ENCODE measurements at regions not wholly inside any gene's neighbourhood (a gene's known extent, or its start where the extent isn't known, plus 50 kb on each side); places are given as distances from the start of the nearest gene placed in this dataset.

GRCh38 chr15:80308002-80308401 is 56.0 kb upstream of the CTXND1 start:
- no peak for DNase-seq (ENCODE audit: low read depth)

- DNase-seq (ENCODE audit: low read depth): peak; percentile 47
Observed at GRCh38 chr15:80309769-80310384, 57.9 kb upstream of the CTXND1 start.

GRCh38 chr15:80310776-80311175 is 58.8 kb upstream of the CTXND1 start:
- no peak for DNase-seq (ENCODE audit: low read depth)

GRCh38 chr15:80315289-80315987 is 63.4 kb upstream of the CTXND1 start:
- no peak for DNase-seq (ENCODE audit: low read depth)

GRCh38 chr15:80317389-80318182 is 65.6 kb upstream of the CTXND1 start:
- DNase-seq (ENCODE audit: low read depth): peak; percentile 95

GRCh38 chr15:80321853-80322252 is 69.8 kb upstream of the CTXND1 start:
- no peak for DNase-seq (ENCODE audit: low read depth)

GRCh38 chr15:80323285-80323684 is 71.3 kb upstream of the CTXND1 start:
- peak; percentile 21 for DNase-seq (ENCODE audit: low read depth)

GRCh38 chr15:80324545-80325080 is 72.6 kb upstream of the CTXND1 start:
- no peak for DNase-seq (ENCODE audit: low read depth)

- DNase-seq (ENCODE audit: low read depth): no peak
Observed at GRCh38 chr15:80325206-80325605, 73.2 kb upstream of the CTXND1 start.

GRCh38 chr15:80326270-80326669 is 74.3 kb upstream of the CTXND1 start:
- no peak for DNase-seq (ENCODE audit: low read depth)

- DNase-seq (ENCODE audit: low read depth): no peak
Observed at GRCh38 chr15:80328496-80328895, 75.7 kb upstream of the ARNT2 start.

- DNase-seq (ENCODE audit: low read depth): no peak
Observed at GRCh38 chr15:80331886-80332406, 72.2 kb upstream of the ARNT2 start.

GRCh38 chr15:80333261-80333660 is 70.9 kb upstream of the ARNT2 start:
- DNase-seq (ENCODE audit: low read depth): no peak

- no peak for DNase-seq (ENCODE audit: low read depth)
Observed at GRCh38 chr15:80334521-80334920, 69.7 kb upstream of the ARNT2 start.

- DNase-seq (ENCODE audit: low read depth): no peak
Observed at GRCh38 chr15:80339601-80340000, 64.6 kb upstream of the ARNT2 start.

GRCh38 chr15:80342148-80342547 is 62.0 kb upstream of the ARNT2 start:
- no peak for DNase-seq (ENCODE audit: low read depth)

GRCh38 chr15:80343554-80343992 is 60.6 kb upstream of the ARNT2 start:
- DNase-seq (ENCODE audit: low read depth): no peak

- no peak for DNase-seq (ENCODE audit: low read depth)
Observed at GRCh38 chr15:80350941-80351610, 53.1 kb upstream of the ARNT2 start.
